ENCODE measurements at regions not wholly inside any gene's neighbourhood (a gene's known extent, or its start where the extent isn't known, plus 50 kb on each side); places are given as distances from the start of the nearest gene placed in this dataset.

- no peak for TF ChIP-seq CTCF (IDR thresholded peaks at IDR 0.05; ENCODE audit: unreplicated experiment)
Measured at GRCh38 chr13:71033026-71033425, 834.0 kb downstream of the DACH1 start.

DNA sequence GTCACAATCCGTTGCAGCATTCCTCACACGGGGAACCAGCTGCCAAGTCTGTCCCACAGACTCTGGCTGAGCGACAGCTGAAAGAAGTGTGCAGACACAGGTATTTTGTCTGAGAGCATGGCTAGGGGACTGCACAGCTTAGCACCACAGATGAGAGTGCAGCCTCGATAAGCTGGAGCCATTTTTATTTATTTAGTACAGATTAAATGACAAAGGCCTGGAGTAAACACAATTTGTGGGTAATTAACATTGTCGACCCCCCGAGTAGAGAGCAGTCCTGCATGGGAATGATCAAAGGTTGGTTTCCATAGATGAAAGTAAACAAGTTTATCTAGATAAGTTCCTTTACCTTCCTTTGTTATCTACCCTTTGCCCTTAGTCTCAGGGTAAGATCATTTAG lies 836.2 kb downstream of the DACH1 start:
- TF ChIP-seq CTCF (IDR thresholded peaks at IDR 0.05; ENCODE audit: unreplicated experiment), result no peak
- H3K9me3 Mint-ChIP-seq (ENCODE audit: unreplicated experiment), result peaks cover 21% of the 10 kb centered on the region
- intact Hi-C loops (cut with micrococcal nuclease), result no loop called here
- DNase-seq (ENCODE audit: unreplicated experiment), result no peak
- peaks cover 20% of the 10 kb centered on the region for H3K27me3 Mint-ChIP-seq (ENCODE audit: insufficient read depth, unreplicated experiment)
- CTCF ChIA-PET, result interaction anchor here (0.6 kb wide), 1 partner anchor 1542 kb away, joined by 3 read pairs; no protein-coding TSS in a partner anchor
- BruUV-seq (replicated peaks), result no TSS peak
- H3K4me1 Mint-ChIP-seq (ENCODE audit: insufficient read depth, unreplicated experiment), result no peaks in the 10 kb centered on the region
- no peak overlapping the region for H3K4me3 Mint-ChIP-seq (ENCODE audit: unreplicated experiment)
- H3K27ac Mint-ChIP-seq (ENCODE audit: low read depth, unreplicated experiment), result no peak overlapping the region
- no peaks in the 10 kb centered on the region for H3K36me3 Mint-ChIP-seq (ENCODE audit: insufficient read depth, unreplicated experiment)
- POLR2A ChIA-PET, result no interaction called here

More at GRCh38 chr13:71033026-71033425, 834.0 kb downstream of the DACH1 start:
- peaks cover 8% of the 10 kb centered on the region for H3K9me3 Mint-ChIP-seq (ENCODE audit: unreplicated experiment)
- no peak for DNase-seq (ENCODE audit: unreplicated experiment)
- intact Hi-C loops (cut with micrococcal nuclease), result no loop called here
- H3K4me1 Mint-ChIP-seq (ENCODE audit: insufficient read depth, unreplicated experiment), result no peaks in the 10 kb centered on the region
- no peak overlapping the region for H3K27ac Mint-ChIP-seq (ENCODE audit: low read depth, unreplicated experiment)
- peaks cover 32% of the 10 kb centered on the region for H3K27me3 Mint-ChIP-seq (ENCODE audit: insufficient read depth, unreplicated experiment)
- no TSS peak for BruUV-seq (replicated peaks)
- no peak overlapping the region for H3K4me3 Mint-ChIP-seq (ENCODE audit: unreplicated experiment)
- no peaks in the 10 kb centered on the region for H3K36me3 Mint-ChIP-seq (ENCODE audit: insufficient read depth, unreplicated experiment)
- CTCF ChIA-PET, result interaction anchor here (0.6 to 0.7 kb wide), 2 partner anchors 610 to 1123 kb away, joined by 4 read pairs; no protein-coding TSS in a partner anchor
- POLR2A ChIA-PET, result no interaction called here

DNA sequence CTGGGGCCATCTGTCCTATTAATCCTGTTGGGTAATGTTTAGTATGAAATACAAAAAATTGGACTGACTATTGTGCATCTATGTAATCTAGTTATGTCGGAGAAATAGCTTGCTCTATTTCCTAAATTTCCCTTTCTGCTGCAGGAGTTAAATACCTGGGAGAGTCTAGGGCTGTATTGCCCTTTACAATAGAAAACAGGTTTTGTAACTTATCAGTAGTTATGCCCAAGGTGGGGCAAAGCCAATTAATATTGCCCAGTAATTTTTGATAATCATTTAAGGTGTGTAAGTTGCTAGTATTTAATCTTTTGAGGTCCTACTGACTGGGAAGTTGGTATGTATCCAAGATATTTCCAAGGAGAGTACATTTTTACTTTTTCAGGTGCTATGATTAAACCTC lies 838.1 kb downstream of the DACH1 start:
- DNase-seq (ENCODE audit: unreplicated experiment), result no peak
- ChIA-PET CTCF (interaction anchor here (0.6 kb wide), 1 partner anchor 90 kb away, joined by 3 read pairs; no protein-coding TSS in a partner anchor), POLR2A (no interaction called here)
- Mint-ChIP-seq H3K27ac (ENCODE audit: low read depth, unreplicated experiment) (no peak overlapping the region), H3K36me3 (ENCODE audit: insufficient read depth, unreplicated experiment) (no peaks in the 10 kb centered on the region), H3K27me3 (ENCODE audit: insufficient read depth, unreplicated experiment) (peaks cover 17% of the 10 kb centered on the region), H3K4me3 (ENCODE audit: unreplicated experiment) (no peak overlapping the region), H3K9me3 (ENCODE audit: unreplicated experiment) (peaks cover 21% of the 10 kb centered on the region), H3K4me1 (ENCODE audit: insufficient read depth, unreplicated experiment) (no peaks in the 10 kb centered on the region)
- no TSS peak for BruUV-seq (replicated peaks)
- intact Hi-C loops (cut with micrococcal nuclease), result no loop called here
- no peak for TF ChIP-seq CTCF (IDR thresholded peaks at IDR 0.05; ENCODE audit: unreplicated experiment)

DNA sequence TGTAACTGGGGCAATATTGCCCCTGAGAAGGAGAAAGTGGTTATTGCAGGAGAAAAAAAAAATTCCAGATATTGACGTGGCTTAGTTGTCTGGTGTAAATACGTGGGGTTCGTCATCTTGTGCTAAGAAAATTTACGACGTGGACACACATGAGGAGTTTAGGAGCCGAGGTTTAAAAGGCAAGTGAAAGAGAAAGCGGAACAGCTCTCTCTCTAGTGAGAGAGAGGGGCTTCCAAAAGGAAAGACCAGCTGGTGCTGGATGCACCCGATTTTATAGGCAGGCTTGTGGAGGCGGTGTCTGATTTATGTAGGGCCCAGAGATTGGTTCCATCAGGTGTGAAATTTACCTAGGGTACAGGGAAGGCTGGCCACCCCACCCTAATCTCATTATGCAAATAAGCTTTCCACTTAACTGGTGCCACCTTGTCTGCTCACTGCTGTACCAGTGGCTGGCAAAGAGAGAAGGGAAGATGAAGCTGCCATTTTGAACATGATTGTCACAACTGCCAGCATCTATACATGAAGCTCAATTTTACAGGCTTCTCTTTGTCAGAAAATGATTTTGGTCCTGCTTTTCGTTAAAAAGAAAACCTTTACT lies 845.1 kb downstream of the DACH1 start:
- POLR2A ChIA-PET, result no interaction called here
- Mint-ChIP-seq H3K4me3 (ENCODE audit: unreplicated experiment) (no peak overlapping the region), H3K27me3 (ENCODE audit: insufficient read depth, unreplicated experiment) (peaks cover 70% of the 10 kb centered on the region)

More for the DNA sequence above, 845.1 kb downstream of the DACH1 start:
- Mint-ChIP-seq H3K4me1 (ENCODE audit: insufficient read depth, unreplicated experiment) (no peaks in the 10 kb centered on the region), H3K36me3 (ENCODE audit: insufficient read depth, unreplicated experiment) (no peaks in the 10 kb centered on the region), H3K27ac (ENCODE audit: low read depth, unreplicated experiment) (no peak overlapping the region), H3K9me3 (ENCODE audit: unreplicated experiment) (peaks cover 7% of the 10 kb centered on the region)
- DNase-seq (ENCODE audit: unreplicated experiment), result no peak
- CTCF ChIA-PET, result interaction anchor here (0.7 kb wide), 2 partner anchors 176 to 1555 kb away, joined by 3 read pairs; no protein-coding TSS in a partner anchor
- no peak for TF ChIP-seq CTCF (IDR thresholded peaks at IDR 0.05; ENCODE audit: unreplicated experiment)
- intact Hi-C loops (cut with micrococcal nuclease), result no loop called here
- BruUV-seq (replicated peaks), result no TSS peak

Measured in MCF 10A (cell line).